Uterus (tissue), 3 donors: ENCODE measurements at regions not wholly inside any gene's neighbourhood (a gene's known extent, or its start where the extent isn't known, plus 50 kb on each side); places are given as distances from the start of the nearest gene placed in this dataset.

Source experiments
- DNase-seq, 2 donors: peaks; one replicate each; pipeline ENCODE4 v3.0.0-alpha.2; 2019 to 2020
- H3K27ac ChIP-seq, 2 donors: fragments of 200-600 bp; sonication (generic); 1 replicate in 1 of 2; 2 replicates in 1 of 2; pipeline ENCODE4 v1.5.1; 2016 to 2018
- H3K27me3 ChIP-seq, 2 donors: fragments of 200-600 bp; sonication (generic); one replicate each; pipeline ENCODE4 v1.5.1; 2018 to 2019; ENCODE audit warnings: control low read depth in 1 of 2
- H3K36me3 ChIP-seq, 2 donors: fragments of 200-600 bp; sonication (generic); one replicate each; pipeline ENCODE4 v1.5.1; 2019; ENCODE audit warnings: control low read depth in 1 of 2
- H3K4me1 ChIP-seq, 2 donors: fragments of 200-600 bp; sonication (generic); one replicate each; pipeline ENCODE4 v1.5.1; 2018 to 2019; ENCODE audit warnings: control low read depth in 1 of 2
- H3K4me3 ChIP-seq, 2 donors: fragments of 200-600 bp; sonication (generic); 1 replicate in 1 of 2; 2 replicates in 1 of 2; pipeline ENCODE4 v1.5.1; 2018 to 2019; ENCODE audit warnings: mild to moderate bottlenecking in 1 of 2
- H3K9me3 ChIP-seq, 2 donors: fragments of 200-600 bp; sonication (generic); one replicate each; pipeline ENCODE4 v1.5.1; 2019; ENCODE audit warnings: control low read depth in 1 of 2
- CTCF ChIP-seq, 4 experiments: fragments of 200-600 bp in 2 of 4; fragments of 450-650 bp in 2 of 4; sonication (generic) in 2 of 4; IDR thresholded peaks; one replicate each; pipeline ENCODE4 v1.5.1; 2016 to 2019; ENCODE audit warnings: antibody characterized with exemption in 4 of 4, mild to moderate bottlenecking in 2 of 4, moderate library complexity in 1 of 4
- POLR2A ChIP-seq, 2 donors: fragments of 450-650 bp; IDR thresholded peaks; one replicate each; pipeline ENCODE4 v1.6.1; 2016; ENCODE audit warnings: antibody characterized with exemption in 2 of 2, mild to moderate bottlenecking in 1 of 2, moderate library complexity in 1 of 2
- intact Hi-C: fragments of 100-400 bp; cut with DNase I; formaldehyde crosslinking; loops from one replicate; pipeline ENCODE4 v1.15.1; 2023; ENCODE audit warnings: low total_unique reads
- donor health status: DM: yes; HTN: yes; CAD: no.

- H3K4me3 ChIP-seq: no peak overlapping the region
- no peak overlapping the region for H3K27ac ChIP-seq
- H3K36me3 ChIP-seq: no peaks in the 10 kb centered on the region
- no peak for DNase-seq
- H3K9me3 ChIP-seq: no peaks in the 10 kb centered on the region
- H3K4me1 ChIP-seq: no peaks in the 10 kb centered on the region
- no peak for TF ChIP-seq CTCF (IDR thresholded peaks at IDR 0.05)
- no peak for TF ChIP-seq POLR2A (IDR thresholded peaks at IDR 0.05)
- intact Hi-C loops: no loop called here
- no peaks in the 10 kb centered on the region for H3K27me3 ChIP-seq
Observed at GRCh38 chr14:25430808-25431207, 380.9 kb upstream of the STXBP6 start.

GRCh38 chr14:25412998-25413397, 363.1 kb upstream of the STXBP6 start:
- DNase-seq: no peak
- Histone ChIP-seq H3K36me3 (no peaks in the 10 kb centered on the region), H3K4me1 (no peaks in the 10 kb centered on the region), H3K4me3 (no peak overlapping the region), H3K27me3 (no peaks in the 10 kb centered on the region), H3K9me3 (no peaks in the 10 kb centered on the region), H3K27ac (no peak overlapping the region)
- intact Hi-C loops: no loop called here
- TF ChIP-seq CTCF (IDR thresholded peaks at IDR 0.05): no peak
- TF ChIP-seq POLR2A (IDR thresholded peaks at IDR 0.05): no peak

- H3K4me1 ChIP-seq: no peaks in the 10 kb centered on the region
- H3K36me3 ChIP-seq: no peaks in the 10 kb centered on the region
- H3K9me3 ChIP-seq: no peaks in the 10 kb centered on the region
- H3K27ac ChIP-seq: no peak overlapping the region
- no peaks in the 10 kb centered on the region for H3K27me3 ChIP-seq
- TF ChIP-seq POLR2A (IDR thresholded peaks at IDR 0.05): no peak
- no peak for TF ChIP-seq CTCF (IDR thresholded peaks at IDR 0.05)
- intact Hi-C loops: no loop called here
- no peak overlapping the region for H3K4me3 ChIP-seq
- DNase-seq: no peak
Observed at GRCh38 chr14:25411781-25412757, 362.1 kb upstream of the STXBP6 start.

- H3K36me3 ChIP-seq: no peaks in the 10 kb centered on the region
- H3K9me3 ChIP-seq: no peaks in the 10 kb centered on the region
- TF ChIP-seq POLR2A (IDR thresholded peaks at IDR 0.05) (no peak), CTCF (IDR thresholded peaks at IDR 0.05) (no peak)
- no peaks in the 10 kb centered on the region for H3K4me1 ChIP-seq
- intact Hi-C loops: no loop called here
- H3K4me3 ChIP-seq: no peak overlapping the region
- no peaks in the 10 kb centered on the region for H3K27me3 ChIP-seq
- no peak for DNase-seq
- H3K27ac ChIP-seq: no peak overlapping the region
Observed at GRCh38 chr14:25406818-25407217, 356.9 kb upstream of the STXBP6 start.

- no peak for DNase-seq
- no peaks in the 10 kb centered on the region for H3K4me1 ChIP-seq
- H3K9me3 ChIP-seq: no peaks in the 10 kb centered on the region
- H3K27ac ChIP-seq: no peak overlapping the region
- H3K27me3 ChIP-seq: no peaks in the 10 kb centered on the region
- H3K36me3 ChIP-seq: no peaks in the 10 kb centered on the region
- no peak overlapping the region for H3K4me3 ChIP-seq
- intact Hi-C loops: no loop called here
- TF ChIP-seq CTCF (IDR thresholded peaks at IDR 0.05): peak; percentile 19 to 43 (median 36)
- TF ChIP-seq POLR2A (IDR thresholded peaks at IDR 0.05): no peak
Observed at GRCh38 chr14:25400607-25401206, 350.8 kb upstream of the STXBP6 start.
